ENCODE measurements at regions not wholly inside any gene's neighbourhood (a gene's known extent, or its start where the extent isn't known, plus 50 kb on each side); places are given as distances from the start of the nearest gene placed in this dataset.

DNA sequence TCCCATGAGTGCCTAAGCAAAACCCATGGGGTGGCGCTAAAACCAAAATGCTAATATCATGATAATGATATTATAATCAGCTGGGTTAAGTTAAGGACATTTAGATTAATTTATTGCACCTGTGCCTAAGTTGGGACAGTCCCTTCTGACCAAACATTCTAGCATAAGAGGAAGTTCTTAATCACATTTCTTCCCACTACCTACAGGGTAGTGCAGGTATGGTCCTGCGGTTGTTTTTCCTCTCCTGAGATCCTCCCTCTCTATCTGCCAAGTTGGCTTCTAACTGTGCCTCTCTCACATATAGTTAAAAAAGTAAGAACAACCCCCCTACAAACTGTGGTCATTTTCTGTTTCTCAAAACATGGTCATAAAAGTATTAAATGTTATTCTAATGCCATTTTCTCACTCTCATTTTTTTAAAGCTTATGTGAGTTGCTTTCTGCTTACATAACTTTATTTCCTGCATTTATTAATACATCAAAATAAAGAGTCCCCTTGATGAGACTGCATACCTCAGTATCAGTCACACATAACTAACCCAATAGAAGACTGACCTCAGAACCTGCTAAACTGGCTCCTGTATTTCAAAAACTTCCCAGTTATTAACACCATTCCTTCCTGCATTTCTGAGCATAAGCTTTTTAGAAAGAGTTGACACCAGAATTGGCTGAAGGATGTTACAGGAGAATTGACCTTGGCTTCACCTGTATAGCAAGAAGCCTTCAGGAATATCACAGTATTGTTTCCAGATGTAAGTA lies 1332.5 kb downstream of the FSTL5 start:
- no peak for DNase-seq (ENCODE audit: low read depth in 3 of 3)

DNA sequence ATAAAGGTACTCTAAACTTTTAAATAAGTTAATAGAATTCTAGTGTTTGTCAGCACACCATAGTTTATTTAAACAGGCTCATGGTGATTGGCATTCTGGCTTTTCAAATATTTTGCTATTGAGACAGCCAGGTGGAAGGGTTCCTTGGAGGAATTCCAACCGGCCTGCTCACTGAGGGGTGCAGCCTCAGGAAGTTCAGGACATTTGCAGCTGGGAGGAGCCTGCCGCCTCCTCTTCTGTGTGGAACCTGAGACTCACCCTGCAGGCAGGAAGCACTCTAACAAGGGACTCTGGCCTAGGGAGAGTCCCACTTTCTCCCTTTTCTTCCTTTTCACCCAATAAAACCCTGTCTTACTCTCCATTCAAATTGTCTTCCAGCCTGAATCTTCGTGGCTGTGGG lies 1328.0 kb downstream of the FSTL5 start:
- DNase-seq (ENCODE audit: low read depth in 3 of 3): no peak

DNA sequence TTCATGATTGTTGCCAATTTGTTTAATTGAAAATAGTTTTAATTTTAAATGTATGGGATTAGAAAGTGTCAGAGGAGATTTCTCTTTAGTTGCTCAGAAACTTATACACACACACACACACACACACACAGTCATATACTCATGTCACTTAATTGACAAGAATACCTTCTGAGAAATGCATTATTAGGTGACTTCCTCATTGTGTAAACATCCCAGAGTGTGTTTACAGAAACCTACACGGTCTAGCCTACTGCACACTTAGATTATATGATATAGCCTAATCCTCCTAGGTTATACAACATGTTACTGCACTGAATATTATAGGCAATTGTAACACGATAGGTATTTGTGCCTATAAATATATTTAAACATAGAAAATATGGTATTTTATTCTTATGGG lies 1327.4 kb downstream of the FSTL5 start:
- no peak for DNase-seq (ENCODE audit: low read depth in 3 of 3)

DNA sequence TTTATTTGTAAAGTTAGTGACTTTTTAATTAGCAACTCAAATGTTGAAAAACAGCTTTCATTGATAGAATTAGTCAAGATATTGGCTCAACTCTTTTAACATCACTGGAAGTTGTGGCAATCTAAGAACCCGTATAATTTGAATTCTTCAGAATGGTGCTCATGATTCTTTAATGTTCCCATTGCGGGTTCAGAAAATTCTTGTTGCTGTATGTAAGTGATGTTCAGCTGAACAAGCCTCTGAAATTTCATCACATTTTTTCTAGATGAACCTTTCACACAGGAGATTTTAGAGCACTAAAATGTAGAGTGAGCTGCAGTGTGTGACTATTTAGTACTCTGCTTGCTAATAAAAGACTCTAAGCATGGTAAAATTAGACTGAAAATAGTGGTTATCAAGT lies 1317.7 kb downstream of the FSTL5 start:
- DNase-seq (ENCODE audit: low read depth in 3 of 3): no peak

DNA sequence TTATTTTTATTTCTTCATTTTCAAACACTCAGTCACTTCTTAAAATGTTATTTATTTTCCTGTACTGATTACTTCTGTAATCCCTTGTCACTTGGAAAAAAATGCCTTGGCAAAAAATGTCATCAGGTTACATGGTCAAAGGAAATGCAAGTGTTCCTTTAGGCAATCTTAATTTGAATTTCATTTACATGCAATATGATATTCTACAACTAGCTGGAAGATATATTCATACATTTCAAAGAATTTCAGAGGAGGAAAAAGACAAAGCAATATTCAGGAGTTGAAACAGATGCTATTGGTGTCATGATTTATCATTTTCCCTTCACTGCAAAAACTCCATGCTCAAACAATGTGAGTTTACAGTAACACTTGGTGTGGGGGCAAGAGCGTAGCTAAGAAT lies 1316.6 kb downstream of the FSTL5 start:
- DNase-seq (ENCODE audit: low read depth in 3 of 3): no peak

GRCh38 chr4:160848489-160848888 lies 1315.3 kb downstream of the FSTL5 start:
- no peak for DNase-seq (ENCODE audit: low read depth in 3 of 3)

DNA sequence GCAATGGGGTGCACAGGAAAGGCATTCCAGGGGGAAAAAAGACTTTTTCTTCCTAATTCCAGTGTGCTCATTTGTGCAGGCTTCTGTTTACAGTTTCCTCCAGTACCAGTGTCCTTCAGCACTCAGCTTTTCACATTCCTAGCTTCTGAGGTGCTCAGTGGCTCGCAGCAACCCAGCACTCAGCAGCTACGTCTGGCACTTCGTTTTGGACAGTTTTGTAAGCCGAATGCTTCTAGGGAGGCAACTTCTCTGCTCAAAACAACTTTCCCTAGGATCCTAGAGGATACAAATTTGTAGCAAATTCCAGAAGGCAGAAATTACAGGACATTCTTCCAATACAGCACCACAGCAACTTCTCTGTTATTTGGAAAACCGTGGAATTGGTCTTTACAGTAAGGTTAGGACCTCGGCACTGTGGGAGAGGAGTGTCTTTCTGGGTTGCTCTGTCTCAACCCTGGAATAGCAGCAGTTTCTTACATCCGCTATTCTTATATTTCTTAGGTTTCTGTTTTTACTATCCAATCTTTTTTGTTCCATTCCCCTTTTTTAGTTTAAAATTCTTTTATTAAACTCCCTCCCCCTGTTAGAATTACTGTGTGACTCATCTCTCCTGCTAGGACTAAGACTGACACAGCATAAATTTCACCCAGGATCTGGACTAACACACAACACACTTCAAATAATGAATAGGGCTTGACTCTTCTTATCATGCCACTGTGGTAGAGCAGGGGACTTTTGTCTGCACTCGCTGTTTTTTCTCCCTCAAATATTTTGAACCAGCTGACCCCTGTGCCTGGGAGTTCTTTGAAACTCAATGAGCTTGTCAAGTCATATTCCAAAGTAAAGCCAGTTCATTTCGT lies 1314.7 kb downstream of the FSTL5 start:
- no peak for DNase-seq (ENCODE audit: low read depth in 3 of 3)

GRCh38 chr4:160864253-160864652 lies 1299.5 kb downstream of the FSTL5 start:
- DNase-seq (ENCODE audit: low read depth in 3 of 3): no peak

- no peak for DNase-seq (ENCODE audit: low read depth in 3 of 3)
Measured at GRCh38 chr4:160869899-160870298, 1293.9 kb downstream of the FSTL5 start.

DNA sequence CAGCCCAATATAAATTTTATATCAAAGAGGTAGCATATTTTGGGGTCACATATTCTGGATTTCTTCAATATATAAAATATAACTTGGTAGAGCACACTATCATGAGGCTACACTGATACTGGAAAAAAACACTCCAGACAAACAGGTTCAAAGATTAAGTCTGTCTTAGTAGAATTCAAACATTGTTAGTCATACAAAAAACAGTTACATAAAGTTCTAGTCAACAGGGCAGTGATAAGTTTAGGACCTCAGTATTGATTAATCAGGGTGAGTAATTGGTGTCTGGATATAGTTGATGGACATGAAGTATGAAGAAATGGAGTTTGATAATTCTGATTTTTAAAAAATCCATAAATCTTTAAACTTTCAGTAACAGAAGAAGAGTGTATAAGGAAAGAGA lies 1291.3 kb downstream of the FSTL5 start:
- DNase-seq (ENCODE audit: low read depth in 3 of 3): no peak

GRCh38 chr4:160877087-160877790 lies 1286.6 kb downstream of the FSTL5 start:
- no peak for DNase-seq (ENCODE audit: low read depth in 3 of 3)

GRCh38 chr4:160880180-160880579 lies 1283.6 kb downstream of the FSTL5 start:
- DNase-seq (ENCODE audit: low read depth in 3 of 3): no peak

DNA sequence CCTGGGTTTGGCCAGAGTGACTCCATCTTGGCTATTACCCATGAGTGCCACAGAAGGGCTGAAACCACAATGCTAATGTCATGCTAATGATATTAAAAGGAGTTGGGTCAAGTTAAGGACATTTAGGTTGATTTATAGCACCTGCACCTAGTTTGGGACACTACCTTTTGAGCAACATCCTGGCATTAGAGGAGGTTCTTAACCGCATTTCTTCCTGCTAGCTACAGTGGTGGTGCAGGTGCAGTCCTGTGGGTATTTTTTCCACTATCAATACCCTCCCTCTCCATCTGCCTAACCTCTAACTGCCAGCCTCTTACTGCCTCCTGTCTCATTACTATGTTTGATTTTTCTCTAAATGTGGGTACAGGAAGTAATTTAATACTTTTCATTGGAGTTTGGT lies 1276.1 kb downstream of the FSTL5 start:
- DNase-seq (ENCODE audit: low read depth in 3 of 3): no peak

GRCh38 chr4:160894128-160894527 lies 1269.7 kb downstream of the FSTL5 start:
- no peak for DNase-seq (ENCODE audit: low read depth in 3 of 3)

- no peak for DNase-seq (ENCODE audit: low read depth in 3 of 3)
Measured at GRCh38 chr4:160894809-160895208, 1269.0 kb downstream of the FSTL5 start.

GRCh38 chr4:160927311-160927710 lies 1236.5 kb downstream of the FSTL5 start:
- no peak for DNase-seq (ENCODE audit: low read depth in 3 of 3)

DNA sequence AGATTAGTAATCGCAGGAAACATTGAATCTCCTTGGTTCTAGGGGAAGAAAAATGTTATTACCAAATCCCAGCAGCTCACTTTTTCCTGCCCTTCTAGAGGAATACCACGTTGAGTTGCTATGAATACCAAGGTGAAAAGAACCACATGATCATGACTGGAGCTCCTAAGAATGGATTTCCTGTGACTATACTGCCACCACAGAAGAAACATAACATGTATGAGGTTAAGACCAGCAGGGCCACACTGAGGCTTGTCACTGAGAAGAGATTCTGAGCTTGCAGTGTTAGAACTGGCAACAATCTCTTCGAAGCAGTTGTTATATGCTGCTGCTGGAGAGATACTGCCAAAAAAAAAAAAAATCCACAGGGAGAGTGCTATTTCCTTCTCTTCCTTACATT lies 1235.3 kb downstream of the FSTL5 start:
- no peak for DNase-seq (ENCODE audit: low read depth in 3 of 3)

DNA sequence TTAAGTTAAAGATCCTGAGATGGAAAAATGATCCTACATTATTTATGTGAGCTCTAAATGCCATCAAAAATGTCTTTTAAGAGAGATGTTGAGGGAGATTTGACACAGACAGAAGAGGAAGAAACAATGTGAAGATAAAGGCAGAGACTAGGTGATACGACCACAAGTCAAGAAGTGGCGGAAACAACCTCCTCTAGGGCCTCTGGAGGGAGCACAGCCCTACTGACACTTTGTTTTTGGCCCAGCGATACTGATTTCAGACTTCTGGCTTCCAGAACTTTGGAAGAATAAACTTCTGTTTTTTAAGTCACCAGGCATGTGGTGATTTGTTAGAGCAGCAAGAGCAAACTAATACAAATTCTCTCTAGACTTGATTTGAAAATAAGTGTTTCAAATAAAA lies 1216.1 kb downstream of the FSTL5 start:
- DNase-seq (ENCODE audit: low read depth in 3 of 3): no peak

GRCh38 chr4:160956875-160957274 lies 1206.9 kb downstream of the FSTL5 start:
- DNase-seq (ENCODE audit: low read depth in 3 of 3): no peak

DNA sequence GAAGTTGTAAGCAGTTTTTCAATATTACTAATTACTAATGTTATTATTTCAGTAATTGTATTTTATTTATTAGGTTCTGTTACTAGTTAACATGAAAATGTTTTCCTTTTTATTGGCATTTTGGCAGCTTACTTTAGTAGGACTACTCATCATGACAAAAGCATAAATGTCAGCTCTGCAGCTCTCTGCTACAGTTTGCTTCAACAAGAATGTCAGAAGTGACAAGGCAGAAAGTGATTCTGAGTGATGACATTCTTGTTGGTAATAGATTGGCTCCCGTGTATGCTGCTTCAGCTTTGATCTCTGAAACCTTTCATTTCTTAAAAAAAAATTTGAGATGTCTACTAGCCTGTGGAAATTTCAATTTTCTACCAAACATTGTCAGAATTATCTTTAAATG lies 1193.9 kb downstream of the FSTL5 start:
- no peak for DNase-seq (ENCODE audit: low read depth in 3 of 3)

- no peak for DNase-seq (ENCODE audit: low read depth in 3 of 3)
Measured at GRCh38 chr4:160980091-160980490, 1183.7 kb downstream of the FSTL5 start.

DNA sequence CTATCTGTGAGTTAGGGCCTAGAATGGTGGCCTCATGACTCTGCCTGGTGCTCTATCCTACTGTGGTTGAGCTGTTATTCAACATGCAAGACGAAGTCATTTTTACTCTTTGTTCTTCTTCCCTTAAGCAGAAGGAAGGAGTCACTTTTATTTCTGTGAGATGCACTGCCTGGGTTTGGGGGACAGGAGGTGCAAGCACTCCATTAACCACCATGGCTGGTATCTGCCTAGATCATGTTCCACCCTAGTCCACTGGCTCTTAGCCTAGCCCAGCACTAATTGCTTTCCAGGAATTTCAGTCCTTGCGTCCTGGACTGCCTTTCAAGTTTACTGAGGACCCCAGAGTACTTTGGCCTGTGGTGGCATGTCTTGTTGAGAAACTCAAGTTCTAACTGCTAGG lies 1182.7 kb downstream of the FSTL5 start:
- no peak for DNase-seq (ENCODE audit: low read depth in 3 of 3)

DNA sequence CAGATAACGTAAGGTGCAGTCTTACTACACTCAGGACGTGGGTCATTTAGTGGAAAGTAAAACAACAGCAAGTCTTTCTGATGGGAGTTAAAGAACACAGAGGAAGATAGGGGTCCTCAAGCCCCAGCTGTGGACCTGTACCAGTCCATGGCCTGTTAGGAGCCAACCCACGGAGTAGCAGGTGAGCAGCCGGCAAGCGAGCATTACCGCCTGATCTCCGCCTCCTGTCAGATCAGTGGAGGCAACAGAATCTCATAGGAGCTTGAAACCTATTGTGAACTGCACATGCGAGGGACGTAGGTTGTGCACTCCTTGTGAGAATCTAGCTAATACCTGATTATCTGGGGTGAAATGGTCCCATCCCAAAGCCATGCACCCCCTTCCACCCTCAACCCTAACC lies 1180.8 kb downstream of the FSTL5 start:
- DNase-seq (ENCODE audit: low read depth in 3 of 3): no peak
